ENCODE measurements at regions not wholly inside any gene's neighbourhood (a gene's known extent, or its start where the extent isn't known, plus 50 kb on each side); places are given as distances from the start of the nearest gene placed in this dataset.

GRCh38 chr11:39177678-39178077, 2281.8 kb downstream of the LRRC4C start:
- no peak for TF ChIP-seq POLR2A (IDR thresholded peaks at IDR 0.05; ENCODE audit: low read length)
- no peak for TF ChIP-seq GATA1 (IDR thresholded peaks at IDR 0.05; ENCODE audit: low read depth, low read length)
